GM19023 (cell line): ENCODE measurements at regions not wholly inside any gene's neighbourhood (a gene's known extent, or its start where the extent isn't known, plus 50 kb on each side); places are given as distances from the start of the nearest gene placed in this dataset.
A peak's percentile ranks its signal among the peaks of the same experiment; 100 is the strongest.
"Not testable (repeated sequence)": the region's sequence is repeated elsewhere in the genome, so short reads cannot be mapped to it uniquely, and the experiment has no call there.

Experiments used
- ATAC-seq: cut with Tn5 transposase; IDR thresholded peaks from one replicate; pipeline ENCODE4 v1.9.1; 2021; ENCODE audit warnings: mild to moderate bottlenecking, moderate library complexity; ENCODE audit not compliant: unreplicated experiment

DNA sequence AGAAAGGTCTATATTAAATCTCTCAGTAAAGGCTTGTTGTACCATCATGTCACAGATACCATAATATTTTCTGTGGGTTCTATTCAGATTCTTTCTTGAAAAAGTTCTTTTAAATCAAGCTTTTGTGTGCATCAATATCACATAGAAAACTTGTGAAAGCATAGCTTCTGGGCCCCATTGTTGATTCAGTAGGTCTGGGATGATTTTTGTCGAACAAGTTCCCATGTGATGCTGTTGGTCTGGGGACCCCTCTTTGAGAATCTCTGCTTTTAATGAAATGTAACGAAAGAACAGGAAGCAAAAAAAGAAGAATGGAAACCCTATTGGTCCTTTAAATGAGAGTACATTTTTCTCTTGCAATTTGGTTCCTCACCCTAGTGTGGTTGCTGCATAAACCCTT is 597.7 kb upstream of the CITED2 start:
- ATAC-seq: no peak

DNA sequence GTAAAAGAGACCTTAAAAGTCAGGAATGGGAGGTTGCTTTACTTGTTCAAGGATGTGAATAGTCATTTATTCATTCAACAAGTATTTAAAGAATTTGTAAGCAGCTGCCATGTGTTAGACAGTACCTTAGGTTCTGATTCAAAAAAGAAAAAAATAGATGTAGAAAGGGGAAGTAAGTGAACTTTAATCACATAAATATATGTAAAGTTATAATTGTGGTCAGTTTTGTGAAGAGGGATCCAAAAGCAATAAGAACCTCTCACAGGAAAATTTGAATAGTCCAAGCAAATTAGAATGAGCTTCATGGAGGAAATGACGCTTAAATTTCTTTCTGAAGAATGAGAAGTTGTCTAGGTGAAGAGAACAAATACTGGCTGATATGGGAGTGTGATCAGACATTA is 596.1 kb upstream of the CITED2 start:
- no peak for ATAC-seq

DNA sequence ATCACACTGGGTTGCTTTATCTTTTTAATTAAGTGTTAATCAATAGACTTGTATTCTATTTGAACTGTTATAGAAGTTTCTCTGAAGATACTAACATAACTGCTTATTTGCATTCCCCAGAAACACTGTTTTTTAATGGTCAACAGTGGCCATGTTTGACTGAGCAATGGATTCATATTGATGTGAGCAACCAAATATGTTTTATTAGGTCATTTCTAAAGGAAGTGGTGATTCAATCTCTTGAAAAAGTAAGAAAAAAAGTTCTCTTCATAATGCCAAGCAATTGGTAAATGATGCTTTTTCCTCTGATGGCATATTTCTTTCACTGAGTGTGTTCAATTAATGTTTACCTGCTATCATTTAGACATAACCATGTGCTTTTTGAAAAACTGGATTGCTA is 593.0 kb upstream of the CITED2 start:
- no peak for ATAC-seq

DNA sequence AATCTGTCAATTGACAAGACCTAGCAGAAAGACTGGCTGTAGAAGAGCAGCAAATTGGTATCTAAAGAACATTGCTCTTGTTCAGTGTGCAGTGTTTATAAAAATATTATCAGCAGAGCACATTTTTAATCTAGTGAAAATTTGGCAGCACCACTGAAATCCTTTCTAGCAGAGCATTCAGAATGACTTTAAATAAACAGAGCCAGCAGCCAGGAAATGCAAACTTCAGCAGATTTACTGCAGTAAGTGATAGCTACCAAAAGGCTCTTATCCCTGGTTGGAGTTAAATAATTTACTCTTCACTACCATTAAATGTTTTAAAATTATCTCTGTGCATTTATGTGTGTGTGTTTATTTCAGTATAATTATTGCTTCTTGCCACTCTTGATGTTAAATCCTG is 590.9 kb upstream of the CITED2 start:
- ATAC-seq: no peak

DNA sequence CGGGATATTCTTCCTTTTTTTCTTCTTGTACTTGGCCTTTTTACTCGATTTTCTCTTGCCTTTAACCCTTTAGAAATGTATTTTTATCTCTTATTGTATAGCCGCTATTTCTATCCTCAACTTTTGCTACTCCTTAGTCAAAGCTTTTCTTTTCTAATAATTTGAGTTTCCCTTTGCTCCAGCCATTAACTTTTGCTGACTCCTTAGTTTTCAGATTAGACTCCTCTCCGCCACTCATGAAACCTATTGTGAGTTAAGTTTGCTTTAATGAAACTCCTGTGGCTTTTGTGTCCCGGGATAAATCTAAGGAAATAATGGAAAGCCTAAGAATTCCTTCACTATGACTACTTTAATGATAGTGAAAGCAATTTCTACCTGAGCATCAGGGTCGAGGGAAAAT is 590.3 kb upstream of the CITED2 start:
- no peak for ATAC-seq

DNA sequence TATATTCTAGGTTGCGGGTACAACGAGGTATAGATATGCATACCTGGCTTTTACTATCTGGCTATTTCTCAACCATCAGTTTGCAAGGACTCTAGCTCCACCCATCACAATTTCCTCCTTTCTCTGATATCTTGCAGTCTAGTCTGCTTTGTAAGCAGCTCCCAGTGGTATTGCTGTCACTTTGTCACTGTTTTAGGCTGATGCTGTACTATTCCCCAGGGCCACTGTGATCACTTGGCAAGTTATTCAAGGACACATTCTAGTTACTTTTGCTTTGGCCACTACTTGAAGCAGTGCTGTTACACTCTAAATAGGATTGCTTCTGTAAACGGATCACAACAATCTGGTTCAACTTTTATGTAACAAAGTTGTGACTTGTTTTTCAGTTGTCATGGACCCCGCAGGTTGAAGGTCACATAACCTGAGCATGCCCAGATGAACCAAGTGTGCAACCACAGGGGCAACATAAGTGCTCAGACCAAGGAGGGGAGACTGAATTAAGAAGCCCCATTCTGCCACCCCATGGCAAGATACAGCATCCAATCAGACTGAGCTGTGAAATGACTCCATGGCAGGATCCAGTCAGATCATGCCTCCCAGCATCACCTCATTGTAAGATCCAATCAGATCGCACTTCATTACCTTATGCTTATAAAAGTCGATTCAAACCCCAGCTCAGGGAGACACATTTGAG is 588.4 kb upstream of the CITED2 start:
- no peak for ATAC-seq

DNA sequence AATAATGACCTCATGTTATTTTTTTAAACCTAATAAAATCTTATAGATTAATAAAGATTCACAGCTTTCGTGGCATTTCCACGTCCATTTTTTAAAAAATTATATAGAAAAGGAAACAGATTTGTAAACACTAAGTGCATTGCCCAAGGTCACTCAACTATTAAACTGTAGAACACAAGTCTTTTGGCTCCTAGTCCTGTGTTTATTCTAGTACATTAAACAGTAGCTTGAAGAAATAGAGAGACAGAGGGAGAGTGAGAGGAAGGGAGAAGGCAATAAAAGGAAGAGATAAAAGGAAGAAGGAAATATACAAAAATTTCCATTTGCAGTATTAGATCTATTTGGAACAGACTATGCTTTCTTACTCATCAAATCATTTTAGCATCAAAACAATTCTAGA is 586.7 kb upstream of the CITED2 start:
- ATAC-seq: no peak

DNA sequence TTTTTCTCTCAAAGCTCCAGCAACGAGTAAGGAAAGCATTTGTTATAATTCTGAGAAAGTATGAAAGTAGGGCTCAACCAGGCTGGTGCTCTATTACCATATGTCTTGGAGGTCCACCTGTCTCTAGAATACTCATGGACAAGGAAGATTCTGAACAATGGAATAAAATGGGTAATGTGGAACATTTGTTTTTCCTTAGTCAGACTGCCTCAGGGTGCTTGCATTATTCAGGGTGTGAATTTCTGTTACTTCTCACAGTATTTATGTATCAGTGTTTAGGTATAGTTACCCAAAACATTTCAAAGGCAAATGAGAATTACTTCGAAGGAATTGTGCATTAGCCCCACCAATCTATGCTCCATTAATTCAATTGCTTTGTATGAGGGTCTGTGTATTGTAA is 586.2 kb upstream of the CITED2 start:
- ATAC-seq: no peak

DNA sequence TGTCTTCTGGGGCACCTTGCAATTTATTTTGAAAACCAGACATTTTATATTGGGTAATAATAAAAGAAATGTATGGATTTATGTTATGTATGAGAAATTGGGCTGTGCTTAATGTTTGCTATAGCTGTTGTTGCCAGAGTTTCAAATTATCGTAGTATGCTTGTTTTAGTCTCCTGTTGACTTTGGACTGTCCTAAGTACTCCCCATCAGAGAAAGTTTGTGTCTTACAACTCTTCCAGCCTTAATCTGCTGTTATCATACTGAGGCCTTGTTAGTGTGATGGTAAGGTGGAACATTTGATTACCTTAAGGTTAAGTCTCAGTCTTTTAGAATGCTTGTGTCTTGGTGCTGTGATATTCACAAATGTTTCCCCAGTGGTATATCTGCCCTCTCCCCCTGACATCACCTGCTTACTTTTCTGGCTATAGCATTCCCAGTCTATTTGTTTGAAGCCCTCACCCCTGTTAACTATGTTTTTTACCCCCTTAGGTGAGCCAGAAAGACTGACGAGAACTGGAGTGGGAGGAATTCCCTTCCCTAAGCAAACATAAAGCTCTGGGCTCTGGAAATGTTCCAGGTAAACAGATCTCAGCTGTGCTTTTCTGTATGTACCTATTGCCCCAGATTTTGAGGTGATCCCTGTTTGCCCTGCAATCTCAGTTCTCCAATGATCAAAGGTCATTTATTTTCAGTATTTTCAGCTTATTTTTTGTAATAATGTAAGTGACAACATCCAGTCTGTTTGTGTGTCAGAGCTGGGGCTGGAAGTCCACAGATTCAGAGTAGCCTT is 581.1 kb upstream of the CITED2 start:
- no peak for ATAC-seq

DNA sequence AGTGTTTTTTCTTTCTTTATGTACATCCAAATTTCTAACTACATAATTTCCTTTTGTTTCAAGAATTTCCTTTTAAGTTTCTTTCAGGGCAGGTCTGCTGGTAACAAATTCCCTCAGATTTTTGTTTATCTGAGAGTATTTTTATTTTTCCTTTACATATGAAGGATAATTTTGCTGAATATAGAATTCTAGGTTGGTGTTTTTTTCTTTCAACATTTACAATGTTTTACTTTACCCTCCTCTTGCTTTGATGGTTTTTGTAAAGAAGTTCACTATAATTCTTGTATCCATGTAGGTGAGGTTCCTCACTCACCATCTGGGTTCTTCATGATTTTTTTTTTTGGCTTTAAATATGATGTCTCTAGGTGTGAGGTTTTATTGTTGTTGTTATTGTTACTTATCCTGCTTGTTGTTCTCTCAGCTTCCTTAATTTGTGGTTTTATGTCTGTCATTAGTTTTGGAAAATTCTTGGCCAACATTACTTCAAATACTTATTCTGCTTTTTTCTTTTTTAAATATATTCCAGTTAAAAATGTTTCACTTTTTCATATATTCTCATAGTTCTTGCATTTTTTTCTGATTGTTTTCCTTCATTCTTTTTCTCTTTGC is 580.1 kb upstream of the CITED2 start:
- ATAC-seq: no peak

DNA sequence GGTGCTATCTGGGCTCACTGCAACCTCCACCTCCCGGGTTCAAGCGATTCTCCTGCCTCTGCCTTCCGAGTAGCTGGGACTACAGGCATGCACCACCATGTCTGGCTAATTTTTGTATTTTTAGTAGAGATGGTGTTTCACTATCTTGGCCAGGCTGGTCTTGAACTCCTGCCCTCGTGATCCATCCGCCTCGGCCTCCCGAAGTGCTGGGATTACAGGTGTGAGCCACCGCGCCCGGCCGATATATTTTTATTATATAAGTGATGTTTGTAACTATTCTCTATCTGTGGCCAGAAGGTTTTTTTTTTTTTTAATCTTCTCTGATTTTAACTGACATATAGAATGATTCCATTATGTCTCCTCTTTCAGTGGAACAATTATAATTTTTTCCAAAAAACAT is 579.3 kb upstream of the CITED2 start:
- not testable (repeated sequence) for ATAC-seq

DNA sequence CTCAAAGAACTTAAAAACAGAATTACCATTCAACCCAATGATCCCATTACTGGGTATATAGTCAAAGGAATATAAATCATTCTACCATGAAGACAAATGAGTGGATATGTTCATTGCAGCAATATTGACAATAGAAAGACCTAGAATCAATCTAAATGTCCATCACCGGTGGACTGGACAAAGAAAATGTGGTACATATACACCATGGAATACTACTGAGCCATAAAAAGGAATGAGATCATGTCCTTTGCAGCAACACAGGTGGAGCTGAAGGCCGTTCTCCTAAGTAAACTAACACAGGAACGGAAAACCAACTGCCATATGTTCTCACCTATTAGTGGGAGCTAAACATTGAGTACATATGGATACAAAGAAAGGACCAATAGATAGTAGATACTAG is 576.7 kb upstream of the CITED2 start:
- no peak for ATAC-seq

DNA sequence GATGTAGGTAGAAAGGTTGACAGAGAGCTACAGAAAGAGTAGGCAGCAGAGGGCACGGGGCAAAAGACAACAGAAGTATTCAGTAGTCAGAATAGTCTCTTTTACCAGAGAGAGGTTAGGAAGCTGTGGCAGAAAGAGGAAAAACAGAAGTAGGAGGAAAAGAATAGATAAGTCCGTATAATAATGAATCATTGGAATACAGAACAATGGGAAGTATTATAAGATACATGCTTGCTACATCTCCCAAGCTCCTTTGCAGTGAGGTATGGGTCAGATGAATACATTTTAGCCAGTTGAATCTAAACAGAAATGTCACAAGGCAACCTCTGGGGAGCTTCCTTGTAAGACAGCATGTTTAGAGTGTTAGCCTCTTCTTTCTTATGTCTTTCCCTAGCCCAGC is 570.5 kb upstream of the CITED2 start:
- ATAC-seq: no peak

DNA sequence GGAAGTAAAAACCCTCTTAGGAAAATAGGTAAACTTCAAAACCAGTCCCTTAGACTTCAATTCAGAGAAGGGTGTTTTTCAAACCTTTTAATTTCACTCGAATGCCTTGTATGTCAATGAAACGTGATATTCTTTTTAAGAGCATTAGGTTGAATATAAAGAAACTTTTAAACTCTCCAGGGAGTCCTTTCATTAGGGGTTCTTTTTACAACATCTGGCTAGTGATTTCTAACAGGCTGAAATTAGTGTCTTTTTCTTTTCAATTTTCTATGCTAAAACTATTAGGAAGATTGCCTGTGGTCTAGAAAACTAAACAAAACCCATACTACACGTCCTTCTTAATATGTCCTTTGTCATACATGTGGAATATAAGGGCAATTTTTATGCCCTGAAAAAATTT is 569.7 kb upstream of the CITED2 start:
- no peak for ATAC-seq

DNA sequence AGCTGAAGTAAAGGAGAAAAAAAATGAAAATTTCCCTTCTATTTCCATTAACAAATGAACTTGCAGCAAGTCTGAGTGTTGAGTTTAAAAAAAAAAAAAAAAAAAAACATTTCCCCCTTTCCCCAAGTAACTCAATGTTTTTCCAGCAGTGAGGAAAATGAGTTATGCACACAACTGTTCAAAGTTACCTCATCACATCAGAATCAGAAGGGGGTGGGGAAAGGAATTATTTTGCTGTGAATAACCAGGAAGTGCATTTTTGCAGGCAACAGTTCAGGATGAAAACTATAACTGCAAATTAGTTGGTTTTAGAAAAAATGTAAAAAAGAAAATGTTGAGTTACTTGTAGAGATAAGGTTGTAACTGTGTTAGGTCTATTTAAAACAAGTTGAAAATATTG is 568.9 kb upstream of the CITED2 start:
- ATAC-seq: no peak

DNA sequence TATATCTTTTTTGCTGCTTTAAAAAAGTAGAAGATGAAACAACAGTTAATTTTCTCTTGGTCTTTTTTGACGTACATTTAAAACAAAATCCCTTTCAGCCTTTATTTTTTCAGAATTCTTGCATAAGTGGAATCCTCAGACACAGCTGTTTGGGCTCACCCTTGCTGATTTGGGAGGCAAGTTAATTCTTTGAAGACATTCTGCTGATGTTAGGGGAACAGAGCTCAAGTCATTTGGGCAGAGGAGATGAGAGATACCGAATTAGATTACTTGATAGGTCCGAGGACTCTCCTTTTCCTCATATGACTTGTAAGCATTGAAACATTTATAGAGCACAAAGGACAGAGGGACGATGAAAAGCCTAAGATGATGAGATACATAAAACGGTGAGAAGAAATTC is 567.9 kb upstream of the CITED2 start:
- no peak for ATAC-seq

DNA sequence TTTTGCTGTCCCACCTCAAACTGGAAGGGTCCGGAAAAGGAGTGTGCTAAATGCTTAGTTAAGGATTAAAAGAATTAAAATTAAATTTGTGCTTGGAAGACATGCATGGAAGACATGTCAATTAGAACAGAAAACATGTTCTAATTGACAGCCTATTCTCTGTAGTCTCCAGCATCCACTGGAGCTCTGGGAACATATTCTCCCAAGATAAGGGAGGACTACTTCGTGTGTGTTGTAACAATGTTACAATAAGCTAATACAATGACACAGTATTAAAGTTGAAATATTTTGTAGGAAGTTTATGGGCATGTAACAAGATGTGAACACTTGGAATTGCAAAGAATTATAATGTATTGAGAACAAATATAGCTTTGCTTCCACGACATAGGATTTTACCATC is 567.4 kb upstream of the CITED2 start:
- ATAC-seq: no peak

DNA sequence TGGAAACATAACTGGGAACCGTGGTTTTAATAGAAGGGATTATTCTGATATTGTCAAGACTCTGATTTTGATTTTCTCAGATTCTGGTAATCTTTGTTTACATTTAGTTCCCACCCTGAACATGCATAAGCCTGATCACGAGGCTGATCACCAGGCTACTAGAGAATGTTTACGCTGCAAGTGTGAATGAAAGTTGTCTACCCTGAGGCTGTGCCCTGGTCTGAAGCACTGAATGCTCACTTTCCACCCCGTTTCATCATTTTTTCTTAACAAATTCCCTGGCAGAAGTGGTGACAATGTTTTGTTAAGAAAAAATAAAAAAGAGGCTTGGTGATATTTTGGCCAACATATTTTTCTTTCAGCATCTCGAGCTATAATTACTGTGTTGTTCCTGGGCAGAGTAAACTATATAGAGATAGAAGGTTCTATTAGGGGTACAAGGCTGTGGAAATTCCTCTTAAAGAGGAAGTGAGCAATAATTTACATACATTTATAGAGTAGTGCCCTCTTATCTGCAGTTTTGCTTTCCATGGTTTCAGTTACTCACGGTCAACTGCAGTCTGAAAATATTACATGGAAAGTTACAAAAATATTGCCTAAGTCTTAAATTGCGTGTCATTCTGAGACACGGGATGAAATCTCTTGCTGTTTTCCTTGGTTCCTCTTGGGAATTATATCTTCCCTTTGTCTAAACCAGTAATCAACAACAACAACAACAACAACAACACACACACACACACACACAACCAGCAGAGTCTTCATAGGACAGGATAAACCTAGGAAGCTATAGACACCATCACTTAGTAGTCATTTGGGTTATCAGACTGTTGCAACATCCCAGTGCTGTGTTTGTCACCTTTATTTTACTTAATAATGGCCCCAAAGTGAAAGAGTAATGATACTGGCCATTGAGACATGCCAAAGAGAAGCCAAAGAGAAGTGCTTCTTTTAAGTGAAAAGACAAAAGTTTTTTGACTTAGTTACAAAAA is 566.6 kb upstream of the CITED2 start:
- peak; percentile 89 for ATAC-seq

DNA sequence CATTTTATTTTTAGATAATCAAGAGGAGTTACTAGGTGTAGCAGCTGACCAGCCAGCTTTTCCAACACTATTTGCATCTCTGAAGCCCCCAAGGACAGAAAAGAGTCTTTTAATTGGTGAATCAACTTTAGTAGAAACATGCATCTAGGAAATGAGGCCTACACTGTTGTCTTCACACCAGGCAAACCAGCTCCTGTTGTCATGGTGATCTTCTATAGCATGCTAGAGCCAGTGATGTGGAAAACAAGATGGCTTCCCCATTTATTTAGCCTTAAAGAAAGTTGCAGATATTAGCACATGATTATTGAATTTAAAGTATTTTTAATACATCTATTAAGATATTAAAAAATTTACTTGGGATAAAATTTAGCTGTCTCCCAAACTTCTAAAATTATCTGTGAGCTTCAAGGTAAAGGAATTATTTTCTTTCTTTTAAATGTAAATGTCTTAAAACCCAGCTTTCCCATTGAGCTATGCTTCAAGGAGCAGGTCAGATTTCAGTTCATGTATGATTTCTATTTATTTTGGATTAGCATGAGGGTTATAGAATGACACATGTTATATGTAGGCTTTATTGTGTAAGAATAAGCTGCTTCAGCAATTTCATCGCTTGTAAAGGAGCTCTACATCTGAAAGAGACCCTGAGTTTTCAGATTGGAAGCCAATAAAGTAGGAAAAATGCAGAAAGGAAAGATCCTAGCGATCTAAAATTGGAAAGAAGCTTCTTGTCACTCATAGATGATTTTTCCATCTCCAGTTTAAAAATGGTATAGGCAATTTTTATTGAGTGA is 564.9 kb upstream of the CITED2 start:
- no peak for ATAC-seq

DNA sequence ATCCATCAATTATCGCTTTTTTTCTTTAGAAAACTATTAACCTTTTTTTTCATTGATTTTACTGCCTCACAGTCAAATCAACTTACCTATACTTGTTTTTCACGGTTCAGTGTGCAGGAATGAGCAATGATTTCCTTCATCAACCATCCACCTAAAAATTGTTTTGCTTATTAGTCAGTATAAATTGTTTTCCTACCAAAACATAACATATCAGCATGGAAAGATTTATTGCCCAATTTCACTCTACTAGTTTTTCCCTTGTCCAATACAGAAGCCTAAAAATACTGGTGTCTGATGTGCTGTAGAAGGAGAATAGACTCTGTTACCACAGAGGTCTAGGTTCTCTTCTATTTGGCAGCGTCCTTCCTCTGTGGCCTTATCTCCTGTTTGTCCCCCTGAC is 558.2 kb upstream of the CITED2 start:
- no peak for ATAC-seq
